HT1080 (cell line): ENCODE measurements at regions not wholly inside any gene's neighbourhood (a gene's known extent, or its start where the extent isn't known, plus 50 kb on each side); places are given as distances from the start of the nearest gene placed in this dataset.

Source experiments
- DNase-seq: peaks from one replicate; pipeline ENCODE4 v3.0.0-alpha.2; 2015; ENCODE audit warnings: low read depth

DNA sequence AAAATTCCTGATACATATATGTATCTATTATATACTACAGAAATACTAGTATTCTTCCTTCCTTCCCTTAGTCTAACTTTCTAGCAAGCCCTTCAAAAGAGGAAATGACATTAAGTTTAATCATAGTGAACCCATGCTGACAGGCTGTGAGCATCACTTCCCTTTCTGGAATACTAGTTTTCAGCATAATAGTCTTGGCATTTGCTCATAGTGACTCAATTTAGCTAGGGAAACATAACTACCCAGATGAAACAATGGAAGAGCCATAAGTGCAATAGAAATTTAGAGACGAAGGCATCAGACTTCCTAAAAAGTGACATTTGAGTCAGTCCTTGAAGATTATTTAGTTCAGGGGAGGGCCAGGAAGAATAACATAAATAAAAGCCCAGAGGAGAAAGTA is 184.5 kb upstream of the CRY1 start:
- DNase-seq: peak; percentile 92

DNA sequence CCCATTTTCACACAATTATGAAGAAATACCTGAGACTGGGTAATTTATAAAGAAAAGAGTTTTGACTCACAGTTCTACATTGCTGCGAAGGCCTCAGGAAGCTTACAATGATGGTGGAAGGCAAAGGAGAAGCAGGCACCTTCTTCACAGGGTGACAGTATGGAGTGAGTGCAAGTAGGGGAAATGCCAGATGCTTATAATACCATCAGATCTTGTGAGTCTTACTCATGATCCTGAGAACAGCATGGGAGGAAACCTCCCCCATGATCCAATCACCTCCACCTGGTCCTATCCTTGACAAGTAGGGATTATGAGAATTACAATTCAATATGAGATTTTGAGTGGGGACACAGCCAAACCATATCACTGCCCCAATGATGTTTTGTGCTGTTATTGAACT is 189.3 kb upstream of the CRY1 start:
- peak; percentile 39 for DNase-seq

DNA sequence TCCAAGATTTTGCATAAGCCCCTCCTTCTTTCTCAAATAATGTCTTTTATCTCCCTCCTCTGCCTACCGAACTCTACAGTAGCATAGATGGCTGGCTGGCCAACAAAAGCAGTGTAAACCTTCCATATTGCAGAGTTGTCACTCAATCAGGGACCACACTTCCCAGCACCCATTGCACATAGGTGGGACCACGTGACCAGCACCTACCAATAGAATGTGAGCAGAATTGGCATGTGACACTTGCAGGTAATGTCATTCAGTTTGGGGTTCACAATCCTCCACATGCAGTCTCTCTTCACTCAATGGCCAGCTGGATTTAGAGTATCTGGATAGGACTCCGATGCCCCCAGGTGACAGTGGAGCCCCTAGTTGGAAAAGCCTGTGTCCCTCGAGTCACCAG is 190.3 kb upstream of the CRY1 start:
- no peak for DNase-seq

DNA sequence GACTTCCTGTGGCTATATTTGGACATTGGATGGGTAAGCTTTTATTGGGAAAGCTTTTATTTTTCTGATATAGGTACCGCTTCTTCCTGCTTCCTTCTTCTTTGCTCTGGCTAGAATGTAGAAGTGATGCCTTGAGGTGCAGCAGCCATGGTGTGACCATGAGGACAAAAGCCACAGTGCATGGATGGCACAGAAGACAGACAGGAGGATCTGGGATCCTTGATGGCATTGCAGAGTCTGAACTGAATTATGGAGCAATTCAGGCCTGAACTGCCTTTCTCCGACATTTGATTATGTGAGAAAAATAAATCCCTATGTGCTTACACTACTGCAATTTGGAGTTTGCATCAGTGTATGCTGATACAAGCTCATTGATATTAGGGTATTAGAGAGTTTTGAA is 191.3 kb upstream of the CRY1 start:
- DNase-seq: no peak

DNA sequence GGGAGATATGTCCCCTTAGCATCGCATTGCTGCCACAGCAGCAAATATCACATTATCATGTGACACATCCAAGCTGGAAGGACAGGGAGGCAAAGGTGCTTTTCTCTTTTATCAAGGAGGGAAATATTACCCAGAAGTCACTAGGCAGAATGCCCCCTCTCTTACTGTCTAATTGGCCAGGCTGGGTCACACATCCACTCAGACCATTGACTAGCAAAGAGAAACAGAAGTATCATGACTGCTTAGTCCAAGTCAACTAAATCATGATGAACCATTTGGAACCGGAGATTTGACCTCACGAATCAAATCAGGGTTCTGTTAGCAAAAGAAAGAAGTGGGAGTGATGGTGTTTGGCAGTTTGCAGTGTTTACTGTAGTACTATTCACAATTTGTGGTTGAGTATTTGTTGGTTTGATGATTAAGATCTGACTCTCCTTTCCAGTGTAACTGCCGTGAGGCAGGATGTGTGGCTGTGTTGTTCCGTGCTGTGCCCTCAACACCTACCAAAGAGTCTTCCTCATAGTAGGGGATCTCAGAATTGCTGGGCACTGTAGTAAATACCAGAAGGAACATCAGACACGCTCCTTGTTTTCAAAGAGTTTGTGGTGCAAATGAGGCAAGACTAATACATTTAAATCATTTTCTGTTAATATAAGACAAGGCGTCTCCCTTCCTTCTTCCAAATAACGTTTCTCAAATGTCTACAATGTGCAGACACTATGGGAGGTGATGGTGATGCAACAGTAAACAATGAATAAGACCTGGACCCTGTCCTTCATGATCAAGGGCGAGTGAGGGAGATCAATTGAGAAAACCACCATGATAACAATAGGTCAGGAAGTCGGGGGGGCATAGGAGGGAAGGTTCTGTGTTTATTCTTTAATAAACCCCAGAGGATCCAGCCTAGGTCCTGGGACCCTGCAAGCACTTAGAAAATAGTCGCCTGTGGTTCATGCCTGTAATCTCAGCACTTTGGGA is 194.4 kb upstream of the CRY1 start:
- DNase-seq: peak; percentile 75

DNA sequence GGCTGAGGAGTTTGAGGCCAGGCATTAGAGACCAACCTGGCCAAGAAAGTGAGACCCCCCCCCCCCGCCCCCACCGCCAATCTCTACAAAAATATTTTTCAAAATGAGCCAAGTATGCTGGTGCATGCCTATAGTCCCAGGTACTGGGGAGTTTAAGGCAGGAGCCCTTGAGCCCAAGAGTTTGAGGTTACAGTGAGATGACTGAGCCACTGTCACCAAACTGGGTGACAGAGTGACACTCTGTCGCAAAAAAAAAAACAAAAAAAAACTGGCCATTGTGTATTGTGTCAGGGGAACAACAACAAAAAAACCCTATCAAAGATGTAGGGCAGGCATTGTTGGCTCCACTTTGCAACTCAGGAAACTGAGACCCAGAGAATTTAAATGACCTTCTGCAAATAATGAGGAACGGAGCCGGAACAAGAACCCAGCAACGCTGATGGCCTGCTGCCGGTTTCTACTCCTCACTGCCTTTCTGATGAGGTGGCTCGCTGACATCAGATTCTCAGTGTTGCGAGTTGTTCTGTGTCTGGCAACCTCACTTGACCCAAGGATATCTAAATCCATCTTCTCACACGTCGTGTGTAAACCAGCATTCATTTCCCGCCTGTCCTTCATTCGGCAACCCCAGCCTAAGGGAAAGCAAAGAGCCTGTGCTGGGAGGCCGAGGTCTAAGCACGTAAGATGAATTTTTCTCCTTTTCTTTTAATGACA is 195.2 kb upstream of the CRY1 start:
- DNase-seq: no peak

DNA sequence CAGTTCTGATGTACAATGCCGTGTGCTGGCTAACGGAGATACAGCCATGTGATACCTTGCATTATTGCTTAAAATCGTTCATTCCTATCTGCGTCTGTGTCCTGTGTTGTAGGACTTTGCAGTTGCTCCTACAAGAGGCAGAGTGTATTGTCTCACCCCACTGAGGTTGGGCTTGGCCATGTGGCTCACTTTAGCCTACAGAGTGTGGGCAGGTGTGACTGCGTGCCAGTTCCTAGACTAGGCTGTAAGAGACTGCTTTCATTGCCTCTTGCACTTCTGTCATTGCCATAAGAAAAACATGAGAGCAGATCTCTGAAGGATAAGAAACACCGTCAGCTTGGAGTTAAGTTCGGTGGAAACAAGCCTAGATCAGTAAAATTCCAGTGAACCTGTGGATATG is 197.7 kb upstream of the CRY1 start:
- DNase-seq: no peak

DNA sequence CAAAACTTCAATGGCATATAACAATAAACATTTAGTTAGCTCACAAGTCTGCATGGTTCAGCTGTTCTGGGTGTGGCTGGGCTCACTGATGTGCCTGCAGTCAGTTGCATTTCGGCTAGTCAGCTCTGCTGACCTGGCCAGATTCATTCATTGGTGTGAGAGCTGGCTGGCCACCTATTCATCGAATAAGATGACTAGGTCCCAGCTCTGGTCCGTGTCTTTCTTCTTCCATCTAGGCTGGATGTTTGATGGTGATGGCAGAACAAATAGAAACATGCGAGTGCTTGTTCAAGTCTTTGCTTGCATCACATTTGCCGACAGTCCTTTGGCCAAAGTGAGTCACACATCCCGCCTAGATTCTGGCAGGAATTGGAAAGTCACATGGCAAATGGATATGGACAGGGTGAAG is 203.3 kb upstream of the CRY1 start:
- DNase-seq: peak; percentile 82

DNA sequence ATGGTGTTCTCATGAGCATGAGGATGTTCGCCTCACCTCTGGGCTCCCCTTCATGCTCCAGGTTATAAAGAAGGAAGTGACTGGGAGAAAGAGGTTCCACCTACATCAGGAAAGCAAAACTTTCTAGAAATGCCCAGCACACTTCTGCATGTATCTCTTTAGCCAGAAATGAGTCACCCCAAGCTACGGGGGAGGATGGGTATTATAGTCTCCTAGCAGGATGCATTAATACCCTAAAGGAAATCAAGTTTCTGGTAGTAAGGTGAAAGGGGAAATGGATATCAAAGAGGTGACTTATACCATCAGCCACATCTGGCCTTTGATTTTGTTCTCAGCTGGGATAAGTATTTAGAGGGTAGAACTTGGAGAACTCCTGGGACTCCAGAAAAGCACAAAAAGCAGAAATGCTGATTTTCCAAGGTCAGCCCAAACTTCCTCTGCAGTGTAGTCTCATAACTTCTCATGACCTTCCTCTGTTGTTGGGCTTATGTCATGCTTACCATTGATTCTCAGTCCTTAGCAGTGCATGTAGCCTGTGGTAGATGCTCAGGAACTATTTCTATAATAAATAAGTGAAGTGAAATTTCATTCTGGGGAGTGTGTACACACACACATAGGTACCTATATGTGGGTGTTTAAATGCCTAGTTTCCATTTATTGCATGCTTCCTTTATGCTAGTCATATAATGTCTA is 209.4 kb upstream of the CRY1 start:
- DNase-seq: peak; percentile 54

DNA sequence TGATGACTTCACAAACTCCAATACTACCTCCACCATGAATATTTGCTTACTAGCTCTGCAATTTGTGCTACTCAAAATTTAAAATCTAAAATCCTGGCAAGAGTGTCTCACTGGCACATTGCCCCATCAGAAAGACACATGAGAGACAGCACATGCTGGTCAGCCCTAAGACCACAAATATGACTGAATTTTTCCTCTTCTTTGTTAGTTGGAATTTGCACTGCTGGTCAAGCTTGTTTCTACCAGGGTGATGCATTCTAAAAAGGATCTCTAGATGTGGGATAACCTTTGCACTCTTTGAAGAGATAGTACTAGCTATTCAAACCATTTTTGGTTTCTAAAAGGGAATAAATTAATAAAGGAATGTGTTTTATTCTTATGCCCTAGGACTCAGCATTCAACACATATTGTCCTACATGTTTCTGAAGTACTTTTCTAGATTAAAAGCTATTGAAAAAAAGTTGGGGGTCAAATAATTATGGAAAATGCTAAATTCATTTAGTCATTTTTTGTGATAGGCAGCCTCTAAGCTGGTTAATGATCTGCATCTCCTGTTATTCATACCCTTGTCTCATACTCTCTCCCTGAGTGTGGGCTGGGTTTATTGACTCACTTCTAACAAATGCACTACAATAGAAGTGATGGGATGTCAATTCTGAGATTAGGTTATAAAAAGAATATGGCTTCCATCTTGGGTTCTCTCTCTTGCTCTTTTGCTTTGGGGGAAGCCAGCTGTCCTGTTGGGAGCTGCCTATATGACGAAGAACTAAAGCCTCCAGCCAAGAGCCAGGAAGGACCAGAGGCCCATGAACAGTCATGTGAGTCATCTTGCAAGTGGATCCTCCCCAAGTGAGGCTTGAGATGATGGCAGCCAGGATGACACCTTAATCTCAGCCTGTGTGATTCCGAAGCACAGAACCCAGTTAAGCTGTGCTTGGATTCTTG is 211.5 kb upstream of the CRY1 start:
- DNase-seq: peak; percentile 70

DNA sequence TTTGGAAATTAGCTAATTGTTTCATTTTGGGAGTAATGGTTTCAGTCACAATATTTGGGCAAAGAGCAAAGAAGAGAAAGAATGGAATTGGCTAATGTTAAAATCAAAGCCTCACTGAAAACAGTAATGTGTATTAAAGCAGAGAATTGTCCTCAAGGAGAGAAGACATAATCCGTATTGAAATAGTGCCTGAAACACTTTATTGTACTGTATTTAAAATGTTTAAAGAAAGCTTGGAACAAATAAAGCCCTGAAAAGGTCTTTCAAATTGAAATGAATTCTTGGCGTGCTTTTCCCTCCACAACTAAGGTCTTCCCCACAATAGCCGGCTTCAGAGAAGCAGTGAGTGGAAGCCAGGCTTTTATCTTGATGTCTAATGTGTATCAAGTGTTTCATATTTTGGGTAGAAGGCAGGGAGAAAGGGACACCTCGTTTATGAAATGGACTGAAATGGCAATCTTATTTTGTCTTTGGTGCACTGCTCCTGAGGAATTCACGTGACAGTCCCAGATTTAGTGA is 212.9 kb upstream of the CRY1 start:
- DNase-seq: no peak

DNA sequence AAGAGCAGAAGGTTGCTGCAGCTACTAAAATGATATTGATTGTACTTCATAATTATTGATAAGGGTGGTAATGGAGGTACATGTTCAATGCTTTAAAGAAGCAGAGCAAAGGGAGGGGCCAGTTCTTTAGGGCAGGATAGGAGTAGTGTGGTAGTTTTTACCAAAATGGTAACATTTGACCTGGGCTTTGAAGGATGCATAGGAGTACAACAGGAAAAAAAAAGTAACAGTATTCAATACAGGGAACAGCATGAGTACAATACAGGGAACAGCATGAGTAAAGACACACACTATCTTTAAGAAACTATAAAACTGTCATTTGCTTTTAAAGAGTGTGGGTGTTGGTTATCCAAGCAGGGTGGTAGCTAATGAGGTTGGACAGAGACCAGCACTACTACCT is 215.0 kb upstream of the CRY1 start:
- no peak for DNase-seq

DNA sequence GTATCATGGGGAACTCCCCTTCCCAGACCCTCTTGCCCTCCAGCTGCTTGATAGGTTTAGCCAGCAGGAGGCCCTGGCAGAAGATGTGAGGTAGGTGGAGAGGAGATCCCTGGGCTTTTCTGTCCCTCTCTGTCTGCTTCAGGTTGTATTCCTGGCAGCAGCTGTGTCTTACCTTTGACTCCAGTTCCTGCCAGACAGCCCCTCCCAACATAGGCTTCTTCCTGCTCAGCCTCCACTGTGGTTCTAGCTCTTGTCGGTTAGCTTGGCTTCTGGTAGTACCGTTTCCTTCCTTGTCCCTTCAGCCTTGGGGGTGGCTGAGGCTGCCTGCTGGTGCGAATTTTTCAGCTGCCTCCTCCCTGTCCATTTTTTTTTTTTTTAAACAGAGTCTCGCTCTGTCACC is 215.7 kb upstream of the CRY1 start:
- no peak for DNase-seq

DNA sequence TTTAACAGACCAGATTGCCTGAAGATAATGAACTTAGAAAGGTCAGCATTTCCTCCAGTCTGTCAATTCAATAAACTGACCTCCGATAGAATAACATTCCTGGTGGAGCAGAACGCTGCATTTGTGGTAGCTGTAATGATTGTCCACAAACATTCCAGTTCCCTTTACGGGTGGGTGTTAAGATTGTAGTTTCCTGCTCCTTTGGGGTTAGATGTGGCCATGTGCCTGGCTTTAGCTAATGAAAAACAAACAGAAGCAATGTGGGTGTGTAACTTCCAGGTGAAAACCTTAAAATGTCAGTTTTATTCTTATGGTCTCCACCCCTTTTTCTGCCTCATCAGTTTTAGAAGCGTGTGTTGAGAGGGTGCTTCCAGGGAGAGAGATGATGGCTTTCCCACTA is 217.3 kb upstream of the CRY1 start:
- no peak for DNase-seq

DNA sequence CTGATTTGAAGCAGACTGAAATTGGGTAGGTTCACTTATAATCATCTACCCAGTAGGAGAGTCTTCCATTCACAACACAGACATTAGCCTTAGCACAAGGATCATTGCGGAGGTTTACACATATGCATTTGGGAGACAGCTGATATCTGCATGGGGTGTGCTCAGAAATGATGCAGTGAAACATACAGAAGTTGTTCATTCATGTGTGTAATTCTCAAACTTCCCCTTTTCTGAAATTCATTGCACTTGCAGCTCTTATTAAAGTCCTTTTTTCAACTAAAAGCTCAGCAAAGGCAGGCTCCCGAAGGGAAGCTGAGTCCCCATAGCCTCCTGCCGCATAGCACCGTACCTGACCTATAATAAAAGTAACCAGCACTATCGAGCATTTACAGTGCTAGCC is 218.3 kb upstream of the CRY1 start:
- DNase-seq: no peak

DNA sequence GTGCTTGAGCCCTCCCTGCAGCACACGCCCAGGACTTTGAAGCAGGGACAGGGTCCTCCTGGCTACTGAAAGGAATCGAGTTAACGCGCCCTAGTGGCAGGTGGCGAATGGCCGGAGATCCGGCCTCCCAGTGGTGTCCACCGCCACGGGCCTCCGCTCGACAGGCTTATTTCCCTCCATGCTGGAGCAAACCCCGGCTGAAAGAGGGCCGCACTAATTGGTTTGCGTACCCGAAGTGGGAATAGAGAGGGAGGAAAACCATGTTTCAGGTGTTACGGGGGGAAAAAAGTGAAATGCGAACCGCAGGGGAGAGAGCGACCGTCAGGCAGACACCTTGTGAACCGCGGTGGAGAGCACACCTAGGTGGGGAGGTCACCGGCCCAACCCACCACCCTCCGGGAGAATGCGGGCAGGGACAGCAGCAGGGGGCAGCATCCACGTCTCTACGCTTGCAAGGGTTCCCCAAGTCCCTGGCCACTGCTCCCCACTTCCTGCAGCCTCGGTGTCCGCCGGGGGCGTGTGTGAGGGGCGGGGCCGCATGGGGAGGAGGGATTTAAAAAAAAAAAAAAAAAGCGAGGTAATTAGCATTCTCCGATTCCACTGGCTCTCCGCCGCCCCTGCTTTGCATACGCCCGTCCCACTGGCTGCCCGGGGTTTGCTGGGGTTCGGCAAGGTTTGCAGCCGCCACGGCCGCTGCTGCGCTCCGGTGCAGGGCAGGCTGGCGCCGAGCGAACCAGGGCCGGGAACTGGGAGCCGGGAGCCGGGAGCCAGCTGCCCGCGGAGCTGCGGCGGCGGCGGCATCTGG is 224.6 kb upstream of the CRY1 start:
- peak; percentile 71 for DNase-seq

DNA sequence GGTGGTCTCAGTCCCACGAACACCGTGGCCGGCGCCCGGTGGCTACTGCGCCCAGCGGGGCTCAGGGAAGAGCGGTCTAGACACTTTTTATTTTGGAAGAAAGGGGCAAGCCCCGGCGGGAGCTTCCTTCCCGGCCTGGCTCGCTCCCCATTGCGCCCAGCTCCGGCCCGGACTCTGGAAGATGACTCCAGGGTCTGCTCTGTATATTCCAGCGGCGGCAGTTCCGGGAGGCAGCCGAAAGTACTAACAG is 225.1 kb upstream of the CRY1 start:
- no peak for DNase-seq

DNA sequence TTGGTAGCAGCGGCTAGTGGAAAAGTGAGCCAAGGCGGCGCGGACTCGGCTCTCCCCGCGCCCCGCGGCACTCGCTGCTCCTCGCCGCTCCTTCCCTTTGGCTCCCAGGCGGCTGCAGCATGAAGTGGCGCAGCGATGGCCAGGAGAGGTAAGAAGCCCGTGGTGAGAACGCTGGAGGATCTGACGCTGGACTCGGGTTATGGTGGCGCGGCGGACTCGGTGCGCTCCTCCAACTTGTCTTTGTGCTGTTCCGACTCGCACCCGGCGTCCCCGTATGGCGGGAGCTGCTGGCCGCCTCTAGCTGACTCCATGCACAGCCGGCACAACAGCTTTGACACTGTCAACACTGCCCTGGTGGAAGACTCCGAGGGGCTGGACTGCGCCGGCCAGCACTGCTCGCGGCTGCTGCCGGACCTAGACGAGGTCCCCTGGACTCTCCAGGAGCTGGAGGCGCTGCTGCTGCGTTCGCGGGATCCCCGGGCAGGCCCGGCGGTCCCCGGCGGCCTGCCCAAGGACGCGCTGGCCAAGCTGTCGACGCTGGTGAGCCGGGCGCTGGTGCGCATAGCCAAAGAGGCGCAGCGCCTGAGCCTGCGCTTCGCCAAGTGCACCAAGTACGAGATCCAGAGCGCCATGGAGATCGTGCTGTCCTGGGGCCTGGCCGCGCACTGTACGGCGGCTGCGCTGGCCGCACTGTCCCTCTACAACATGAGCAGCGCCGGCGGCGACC is 225.6 kb upstream of the CRY1 start:
- peak; percentile 43 for DNase-seq

DNA sequence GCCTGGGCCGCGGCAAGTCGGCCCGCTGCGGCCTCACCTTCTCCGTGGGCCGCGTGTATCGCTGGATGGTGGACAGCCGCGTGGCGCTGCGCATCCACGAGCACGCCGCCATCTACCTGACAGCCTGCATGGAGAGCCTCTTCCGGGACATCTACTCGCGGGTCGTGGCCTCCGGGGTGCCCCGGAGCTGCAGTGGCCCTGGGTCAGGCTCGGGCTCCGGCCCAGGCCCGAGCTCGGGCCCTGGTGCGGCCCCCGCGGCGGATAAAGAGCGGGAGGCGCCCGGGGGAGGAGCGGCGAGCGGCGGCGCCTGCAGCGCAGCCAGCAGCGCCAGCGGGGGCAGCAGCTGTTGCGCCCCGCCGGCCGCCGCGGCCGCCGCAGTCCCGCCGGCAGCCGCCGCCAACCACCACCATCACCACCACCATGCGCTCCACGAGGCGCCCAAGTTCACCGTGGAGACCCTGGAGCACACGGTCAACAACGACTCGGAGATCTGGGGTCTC is 226.2 kb upstream of the CRY1 start:
- DNase-seq: no peak
